ENCODE measurements at regions not wholly inside any gene's neighbourhood (a gene's known extent, or its start where the extent isn't known, plus 50 kb on each side); places are given as distances from the start of the nearest gene placed in this dataset.

DNA sequence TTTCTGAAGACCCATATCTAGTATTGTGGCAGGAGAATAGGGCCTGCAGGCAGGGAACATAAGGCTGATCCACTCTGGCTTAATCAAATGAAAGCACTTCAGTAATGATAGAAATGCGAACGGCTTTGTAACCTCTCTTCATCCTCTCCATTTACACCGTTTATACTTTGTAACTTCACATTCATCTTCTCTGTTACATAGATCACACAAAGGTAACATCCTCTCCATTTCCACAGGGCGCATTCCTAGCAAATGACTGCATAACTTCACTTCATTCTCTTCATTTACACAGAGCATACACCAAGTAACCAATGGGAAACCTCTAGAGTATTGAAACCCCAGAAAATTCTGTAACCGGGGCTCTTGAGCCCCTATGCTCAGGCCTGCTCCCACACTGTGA, 65.5 kb upstream of the SLC34A2 start:
- TF ChIP-seq, protein P1, sequence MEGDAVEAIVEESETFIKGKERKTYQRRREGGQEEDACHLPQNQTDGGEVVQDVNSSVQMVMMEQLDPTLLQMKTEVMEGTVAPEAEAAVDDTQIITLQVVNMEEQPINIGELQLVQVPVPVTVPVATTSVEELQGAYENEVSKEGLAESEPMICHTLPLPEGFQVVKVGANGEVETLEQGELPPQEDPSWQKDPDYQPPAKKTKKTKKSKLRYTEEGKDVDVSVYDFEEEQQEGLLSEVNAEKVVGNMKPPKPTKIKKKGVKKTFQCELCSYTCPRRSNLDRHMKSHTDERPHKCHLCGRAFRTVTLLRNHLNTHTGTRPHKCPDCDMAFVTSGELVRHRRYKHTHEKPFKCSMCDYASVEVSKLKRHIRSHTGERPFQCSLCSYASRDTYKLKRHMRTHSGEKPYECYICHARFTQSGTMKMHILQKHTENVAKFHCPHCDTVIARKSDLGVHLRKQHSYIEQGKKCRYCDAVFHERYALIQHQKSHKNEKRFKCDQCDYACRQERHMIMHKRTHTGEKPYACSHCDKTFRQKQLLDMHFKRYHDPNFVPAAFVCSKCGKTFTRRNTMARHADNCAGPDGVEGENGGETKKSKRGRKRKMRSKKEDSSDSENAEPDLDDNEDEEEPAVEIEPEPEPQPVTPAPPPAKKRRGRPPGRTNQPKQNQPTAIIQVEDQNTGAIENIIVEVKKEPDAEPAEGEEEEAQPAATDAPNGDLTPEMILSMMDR (IDR thresholded peaks at IDR 0.05): no peak
- H3K9me3 Mint-ChIP-seq: peaks cover 4% of the 10 kb centered on the region
- H3K4me3 Mint-ChIP-seq: no peak overlapping the region
- no peak overlapping the region for H3K27ac Mint-ChIP-seq
- DNase-seq: no peak
- H3K36me3 Mint-ChIP-seq (ENCODE audit: low read depth): no peaks in the 10 kb centered on the region
- H3K4me1 Mint-ChIP-seq (ENCODE audit: low read depth): no peaks in the 10 kb centered on the region; the same call in 1 of the 2 replicates
- H3K27me3 Mint-ChIP-seq (ENCODE audit: insufficient read depth): peaks cover 9% of the 10 kb centered on the region

DNA sequence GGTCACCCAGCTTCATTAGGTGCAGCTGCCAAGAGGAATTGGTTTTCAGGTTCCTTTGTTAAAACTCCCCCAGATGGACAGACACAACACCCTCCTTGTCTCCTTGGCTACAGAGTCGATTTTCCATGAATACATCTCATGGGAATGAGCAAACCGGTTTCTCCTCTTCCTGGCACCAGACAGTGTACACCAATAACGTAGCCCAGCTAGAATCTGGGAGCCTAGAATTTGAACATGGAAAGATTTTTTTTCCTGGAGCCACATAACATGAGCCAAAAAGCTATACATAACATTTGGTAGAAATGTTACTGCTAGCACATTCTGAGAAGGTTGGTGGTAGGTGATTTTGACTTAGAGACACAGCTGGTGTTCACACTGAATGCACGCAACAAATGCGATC, 62.9 kb upstream of the SLC34A2 start:
- H3K4me3 Mint-ChIP-seq: no peak overlapping the region
- TF ChIP-seq, protein P1 (IDR thresholded peaks at IDR 0.05): no peak
- DNase-seq: no peak
- no peaks in the 10 kb centered on the region for H3K36me3 Mint-ChIP-seq (ENCODE audit: low read depth)
- no peak overlapping the region for H3K27ac Mint-ChIP-seq
- peaks cover 16% of the 10 kb centered on the region for H3K9me3 Mint-ChIP-seq
- no peaks in the 10 kb centered on the region; the same call in 1 of the 2 replicates for H3K4me1 Mint-ChIP-seq (ENCODE audit: low read depth)
- H3K27me3 Mint-ChIP-seq (ENCODE audit: insufficient read depth): peaks cover 5% of the 10 kb centered on the region
